Neuronal stem cell (in vitro differentiated cells): ENCODE measurements at regions not wholly inside any gene's neighbourhood (a gene's known extent, or its start where the extent isn't known, plus 50 kb on each side); places are given as distances from the start of the nearest gene placed in this dataset.
A peak's percentile ranks its signal among the peaks of the same experiment; 100 is the strongest.

ENCODE experiments used
- DNase-seq: peaks from one replicate; pipeline ENCODE4 v3.0.0-alpha.2; 2013; ENCODE audit warnings: low spot score
- H2AFZ ChIP-seq: one replicate; pipeline ENCODE4 v1.6.1; 2013; ENCODE audit warnings: mild to moderate bottlenecking, low read length, inconsistent platforms
- H2AK5ac ChIP-seq: 2 replicates; pipeline ENCODE4 v1.6.1; 2013; ENCODE audit warnings: low read depth, mild to moderate bottlenecking, inconsistent platforms, low read length, moderate library complexity, mixed read lengths
- H2BK120ac ChIP-seq: 2 replicates; pipeline ENCODE4 v1.6.1; 2013; ENCODE audit warnings: low read depth, mild to moderate bottlenecking, inconsistent platforms, low read length, moderate library complexity, mixed read lengths
- H2BK12ac ChIP-seq: one replicate; pipeline ENCODE4 v1.6.1; 2013; ENCODE audit warnings: low read length, inconsistent platforms
- H2BK15ac ChIP-seq: 2 replicates; pipeline ENCODE4 v1.6.1; 2013; ENCODE audit warnings: mild to moderate bottlenecking, low read length, inconsistent platforms, mixed read lengths
- H2BK5ac ChIP-seq: one replicate; pipeline ENCODE4 v1.6.1; 2013; ENCODE audit warnings: inconsistent platforms, mild to moderate bottlenecking, low read length, moderate library complexity
- H3K14ac ChIP-seq: one replicate; pipeline ENCODE4 v1.6.1; 2013; ENCODE audit warnings: low read length, inconsistent platforms
- H3K18ac ChIP-seq: 2 replicates; pipeline ENCODE4 v1.6.1; 2013; ENCODE audit warnings: low read length, inconsistent platforms
- H3K23ac ChIP-seq: 2 replicates; pipeline ENCODE4 v1.6.1; 2013; ENCODE audit warnings: low read depth, mild to moderate bottlenecking, mixed read lengths, low read length, inconsistent platforms; ENCODE audit not compliant: poor library complexity
- H3K27ac ChIP-seq: replicated peaks from 3 replicates; pipeline ENCODE4 v1.5.1; 2013; ENCODE audit warnings: low read length, inconsistent platforms
- H3K27me3 ChIP-seq, 3 experiments: 2 replicates each; pipeline ENCODE4 v1.6.1; 2013; ENCODE audit warnings: low read length in 3 of 3, mild to moderate bottlenecking in 2 of 3, inconsistent platforms in 1 of 3, low read depth in 1 of 3, mixed read lengths in 1 of 3, moderate library complexity in 1 of 3; ENCODE audit not compliant: control insufficient read depth in 3 of 3, insufficient read depth in 3 of 3
- H3K36me3 ChIP-seq, 2 donors: replicated peaks in 1 of 2; 2 replicates each; pipeline ENCODE4 v1.6.1; 2013; ENCODE audit warnings: low read length in 2 of 2; ENCODE audit not compliant: control insufficient read depth in 2 of 2, insufficient read depth in 2 of 2
- H3K4ac ChIP-seq: 2 replicates; pipeline ENCODE4 v1.6.1; 2013; ENCODE audit warnings: inconsistent platforms, mild to moderate bottlenecking, low read length, moderate library complexity
- H3K4me1 ChIP-seq, 2 donors: 1 replicate in 1 of 2; 2 replicates in 1 of 2; pipeline ENCODE4 v1.6.1; 2013; ENCODE audit warnings: low read length in 2 of 2, low read depth in 1 of 2; ENCODE audit not compliant: control insufficient read depth in 2 of 2, insufficient read depth in 1 of 2
- H3K4me2 ChIP-seq: one replicate; pipeline ENCODE4 v1.6.1; 2013; ENCODE audit warnings: mild to moderate bottlenecking, low read length, inconsistent platforms; ENCODE audit not compliant: insufficient read depth, poor library complexity, severe bottlenecking
- H3K4me3 ChIP-seq, 2 donors: 2 replicates each; pipeline ENCODE4 v1.5.1; 2013; ENCODE audit warnings: low read length in 2 of 2, mild to moderate bottlenecking in 2 of 2, inconsistent platforms in 1 of 2, moderate library complexity in 1 of 2
- H3K79me1 ChIP-seq: one replicate; pipeline ENCODE4 v1.6.1; 2013; ENCODE audit warnings: low read depth, mild to moderate bottlenecking, inconsistent platforms, low read length, moderate library complexity
- H3K9ac ChIP-seq: one replicate; pipeline ENCODE4 v1.6.1; 2013; ENCODE audit warnings: mild to moderate bottlenecking, low read depth, low read length, inconsistent platforms; ENCODE audit not compliant: poor library complexity
- H3K9me3 ChIP-seq, 2 donors: replicated peaks in 1 of 2; 2 replicates each; pipeline versions ENCODE3 to v1.6.1; 2013; ENCODE audit warnings: low read length in 2 of 2, mild to moderate bottlenecking in 2 of 2, inconsistent platforms in 1 of 2, low read depth in 1 of 2, mixed read lengths in 1 of 2, moderate library complexity in 1 of 2; ENCODE audit not compliant: control insufficient read depth in 2 of 2, insufficient read depth in 1 of 2
- H4K8ac ChIP-seq: one replicate; pipeline ENCODE4 v1.6.1; 2013; ENCODE audit warnings: low read depth, mild to moderate bottlenecking, inconsistent platforms, low read length, moderate library complexity
- H4K91ac ChIP-seq: one replicate; pipeline ENCODE4 v1.6.1; 2013; ENCODE audit warnings: low read length, low read depth, mild to moderate bottlenecking, inconsistent platforms; ENCODE audit not compliant: poor library complexity
- WGBS, 2 donors: extraction: QIAGEN DNeasy Blood & Tissue Kit; methylation state at CpG; one replicate each; pipeline ENCODE4 v1.1.7; 2013; ENCODE audit warnings: missing lambda C conversion rate in 2 of 2, mixed read lengths in 1 of 2; ENCODE audit not compliant: insufficient read length in 2 of 2, insufficient replicate concordance in 1 of 2; ENCODE audit errors: extremely low coverage in 2 of 2; 5-methylcytosine and 5-hydroxymethylcytosine counted together

- no peak overlapping the region for H2BK5ac ChIP-seq
- H3K9me3 ChIP-seq, result no peaks in the 10 kb centered on the region
- no peak overlapping the region for H2AK5ac ChIP-seq
- WGBS, 2 donors, result no CpG with 5 or more reads among the region's 7 CpGs
- H4K8ac ChIP-seq, result no peak overlapping the region
- no peak overlapping the region for H3K4ac ChIP-seq
- no peak overlapping the region for H3K9ac ChIP-seq
- no peak overlapping the region for H3K27ac ChIP-seq
- no peak overlapping the region for H3K4me2 ChIP-seq
- no peak overlapping the region for H2BK12ac ChIP-seq
- peak overlapping the region; percentile 7 for H2AFZ ChIP-seq
- H3K23ac ChIP-seq, result no peak overlapping the region
- H3K27me3 ChIP-seq, result no peaks in the 10 kb centered on the region
- no peak overlapping the region for H2BK15ac ChIP-seq
- H3K18ac ChIP-seq, result peak overlapping the region; percentile 11
- H3K4me3 ChIP-seq, result no peak overlapping the region
- H2BK120ac ChIP-seq, result no peak overlapping the region
- no peak overlapping the region for H3K14ac ChIP-seq
- no peak overlapping the region for H4K91ac ChIP-seq
- no peak for DNase-seq
- H3K79me1 ChIP-seq, result peaks cover 2% of the 10 kb centered on the region
- peaks cover 3 to 11% of the 10 kb centered on the region in 2 donors for H3K4me1 ChIP-seq
- no peaks in the 10 kb centered on the region for H3K36me3 ChIP-seq
These were observed 73.4 kb downstream of the SOX1 start for GRCh38 chr13:112140366-112140765.

GRCh38 chr13:112141643-112142400 lies 74.9 kb downstream of the SOX1 start:
- peak overlapping the region; percentile 25 for H2BK120ac ChIP-seq
- H3K23ac ChIP-seq, result no peak overlapping the region
- H3K36me3 ChIP-seq, result no peaks in the 10 kb centered on the region
- H3K18ac ChIP-seq, result peak overlapping the region; percentile 54
- no peak overlapping the region for H2BK12ac ChIP-seq
- no peak overlapping the region for H4K8ac ChIP-seq
- no peak overlapping the region for H2AFZ ChIP-seq
- no peak overlapping the region for H2BK5ac ChIP-seq
- no peak overlapping the region for H2BK15ac ChIP-seq
- H3K4ac ChIP-seq, result no peak overlapping the region
- no peaks in the 10 kb centered on the region for H3K27me3 ChIP-seq
- peaks cover 2% of the 10 kb centered on the region for H3K79me1 ChIP-seq
- H3K14ac ChIP-seq, result no peak overlapping the region
- peak overlapping the region; percentile 85 for H2AK5ac ChIP-seq
- H3K27ac ChIP-seq, result no peak overlapping the region
- no peak overlapping the region for H3K4me2 ChIP-seq
- no peak overlapping the region for H3K4me3 ChIP-seq
- no peak for DNase-seq
- H3K9ac ChIP-seq, result no peak overlapping the region
- H3K9me3 ChIP-seq, result peaks cover 0 to 6% of the 10 kb centered on the region in 2 donors
- no CpG with 5 or more reads among the region's 11 CpGs for WGBS, 2 donors
- peaks cover 8 to 16% of the 10 kb centered on the region in 2 donors for H3K4me1 ChIP-seq
- no peak overlapping the region for H4K91ac ChIP-seq

DNA sequence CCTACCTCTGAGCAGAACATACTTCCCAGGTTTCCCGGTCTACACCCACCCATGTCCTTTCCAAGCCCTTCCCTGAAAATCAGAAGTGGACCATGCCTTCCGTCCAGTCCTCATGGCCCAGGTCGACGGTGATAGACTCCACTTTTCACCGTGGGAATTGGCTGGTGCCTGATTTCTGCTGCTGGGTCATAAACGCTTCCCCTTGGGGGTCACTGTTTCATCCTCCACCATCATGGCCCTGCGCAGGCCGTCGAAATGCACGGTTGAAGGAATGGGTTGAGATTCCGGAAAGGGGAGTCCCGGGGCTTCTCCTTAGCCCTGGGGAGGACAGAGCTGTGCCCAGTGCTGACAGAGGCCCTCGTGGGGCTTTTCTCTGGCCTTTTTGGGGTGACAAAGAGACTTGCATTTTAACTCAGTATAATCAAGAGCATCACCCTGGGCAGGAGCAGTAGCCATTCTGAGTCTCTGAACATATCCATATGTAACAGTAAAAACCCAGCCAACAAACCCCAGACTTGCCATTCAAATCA lies 75.5 kb downstream of the SOX1 start:
- WGBS, 2 donors, result no CpG with 5 or more reads among the region's 13 CpGs
- Histone ChIP-seq H2BK5ac (no peak overlapping the region), H3K79me1 (peaks cover 2% of the 10 kb centered on the region), H4K91ac (no peak overlapping the region), H2AFZ (no peak overlapping the region), H3K4me3 (no peak overlapping the region), H3K14ac (no peak overlapping the region), H3K23ac (no peak overlapping the region), H3K4ac (no peak overlapping the region), H3K36me3 (no peaks in the 10 kb centered on the region), H3K9ac (no peak overlapping the region), H2AK5ac (peak overlapping the region; percentile 94), H2BK15ac (no peak overlapping the region), H4K8ac (no peak overlapping the region), H3K4me2 (no peak overlapping the region), H3K9me3 (peaks cover 0 to 9% of the 10 kb centered on the region in 2 donors), H3K4me1 (peaks cover 8 to 16% of the 10 kb centered on the region in 2 donors), H3K18ac (peak overlapping the region; percentile 5), H3K27me3 (no peaks in the 10 kb centered on the region), H2BK120ac (no peak overlapping the region), H3K27ac (no peak overlapping the region), H2BK12ac (peak overlapping the region; percentile 63)
- DNase-seq, result no peak

DNA sequence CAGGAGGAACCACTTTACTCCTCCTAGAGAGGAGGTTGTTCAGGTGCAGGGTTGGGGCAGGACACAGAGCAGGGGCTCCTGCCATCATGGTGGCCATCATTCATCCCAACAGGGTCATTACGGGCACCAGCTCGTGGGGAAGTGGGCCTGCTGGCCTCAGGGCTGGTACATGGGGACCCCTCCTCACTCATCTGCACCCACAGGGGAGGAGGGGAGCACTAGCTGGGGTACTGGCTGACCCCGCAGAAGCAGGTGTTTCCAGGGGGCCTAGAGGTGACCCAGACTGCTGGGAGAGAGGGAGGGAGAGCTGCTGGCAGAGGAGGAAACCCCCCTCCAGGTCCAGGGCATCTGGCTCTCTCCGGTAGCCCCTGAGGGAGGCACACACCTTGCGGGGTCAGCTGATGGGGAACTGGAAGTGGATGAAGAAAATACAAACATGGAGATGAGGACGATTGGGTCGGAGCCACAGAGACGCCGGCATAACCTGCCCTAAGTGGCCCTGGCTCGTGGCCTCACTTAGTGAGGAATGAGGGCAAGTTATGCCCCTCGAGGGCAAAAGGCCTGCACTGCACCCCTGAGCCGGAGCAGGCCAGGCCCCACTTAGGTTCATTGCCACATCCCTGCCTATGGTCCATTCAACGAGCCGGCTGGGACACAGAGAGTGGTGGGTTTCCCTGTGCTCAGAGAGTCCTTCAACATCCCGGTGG lies 76.2 kb downstream of the SOX1 start:
- peak overlapping the region; percentile 72 for H2BK5ac ChIP-seq
- H3K18ac ChIP-seq, result peak overlapping the region; percentile 93
- peak overlapping the region; percentile 79 for H2BK15ac ChIP-seq
- peak overlapping the region; percentile 92 for H2BK120ac ChIP-seq
- no peak for DNase-seq
- no peak overlapping the region for H3K27ac ChIP-seq
- no peak overlapping the region for H2AFZ ChIP-seq
- no peak overlapping the region for H4K8ac ChIP-seq
- H2BK12ac ChIP-seq, result peak overlapping the region; percentile 68
- peak overlapping the region; percentile 65 for H4K91ac ChIP-seq
- peak overlapping the region; percentile 26 for H3K4ac ChIP-seq
- H3K9me3 ChIP-seq, result peaks cover 0 to 11% of the 10 kb centered on the region in 2 donors
- no peak overlapping the region for H3K9ac ChIP-seq
- no peak overlapping the region for H3K4me2 ChIP-seq
- H3K4me3 ChIP-seq, result no peak overlapping the region
- no peak overlapping the region for H3K14ac ChIP-seq
- peaks cover 8 to 16% of the 10 kb centered on the region in 2 donors for H3K4me1 ChIP-seq
- no peak overlapping the region for H3K23ac ChIP-seq
- no peaks in the 10 kb centered on the region for H3K27me3 ChIP-seq
- peak overlapping the region; percentile 94 for H2AK5ac ChIP-seq
- no peaks in the 10 kb centered on the region for H3K36me3 ChIP-seq
- WGBS, 2 donors, result no CpG with 5 or more reads among the region's 15 CpGs
- peaks cover 2% of the 10 kb centered on the region for H3K79me1 ChIP-seq
